ENCODE measurements at regions not wholly inside any gene's neighbourhood (a gene's known extent, or its start where the extent isn't known, plus 50 kb on each side); places are given as distances from the start of the nearest gene placed in this dataset.

- no peak for DNase-seq
These were observed 112.8 kb downstream of the SAMD5 start for GRCh38 chr6:147621263-147621662.

GRCh38 chr6:147621961-147622360 is 113.5 kb downstream of the SAMD5 start:
- no peak for DNase-seq

- DNase-seq = no peak
These were observed 116.5 kb downstream of the SAMD5 start for GRCh38 chr6:147624946-147625515.

GRCh38 chr6:147625946-147626345 is 117.5 kb downstream of the SAMD5 start:
- no peak for DNase-seq

GRCh38 chr6:147627411-147627810 is 118.9 kb downstream of the SAMD5 start:
- DNase-seq = no peak

GRCh38 chr6:147633191-147633590 is 124.7 kb downstream of the SAMD5 start:
- no peak for DNase-seq

- DNase-seq = no peak
These were observed 129.2 kb downstream of the SAMD5 start for GRCh38 chr6:147637620-147638195.

- no peak for DNase-seq
These were observed 130.8 kb downstream of the SAMD5 start for GRCh38 chr6:147639279-147639678.

- no peak for DNase-seq
These were observed 132.1 kb downstream of the SAMD5 start for GRCh38 chr6:147640606-147641005.

GRCh38 chr6:147641511-147641910 is 133.0 kb downstream of the SAMD5 start:
- no peak for DNase-seq

GRCh38 chr6:147642458-147642857 is 134.0 kb downstream of the SAMD5 start:
- no peak for DNase-seq

GRCh38 chr6:147643341-147644200 is 135.1 kb downstream of the SAMD5 start:
- no peak for DNase-seq

- DNase-seq = no peak
These were observed 140.4 kb downstream of the SAMD5 start for GRCh38 chr6:147648916-147649315.

GRCh38 chr6:147651249-147652063 is 143.0 kb downstream of the SAMD5 start:
- no peak for DNase-seq

GRCh38 chr6:147653631-147654030 is 145.1 kb downstream of the SAMD5 start:
- no peak for DNase-seq

GRCh38 chr6:147654103-147654845 is 145.8 kb downstream of the SAMD5 start:
- no peak for DNase-seq

- DNase-seq = no peak
These were observed 152.1 kb downstream of the SAMD5 start for GRCh38 chr6:147660334-147661311.

- DNase-seq = no peak
These were observed 154.2 kb downstream of the SAMD5 start for GRCh38 chr6:147662646-147663045.

GRCh38 chr6:147664092-147664491 is 155.6 kb downstream of the SAMD5 start:
- DNase-seq = no peak

- no peak for DNase-seq
These were observed 157.8 kb downstream of the SAMD5 start for GRCh38 chr6:147666255-147666654.

GRCh38 chr6:147667082-147667481 is 158.6 kb downstream of the SAMD5 start:
- DNase-seq = no peak
